Stimulated activated CD4-positive, alpha-beta T cell treated with anti-CD3 and anti-CD28 coated beads, Interleukin-4, amount 100 ng/mL, for 4 hours (primary cell): ENCODE measurements at regions not wholly inside any gene's neighbourhood (a gene's known extent, or its start where the extent isn't known, plus 50 kb on each side); places are given as distances from the start of the nearest gene placed in this dataset.

ENCODE experiments used
- DNase-seq, 2 experiments: peaks; one replicate each; pipeline ENCODE4 v3.0.0-alpha.2; 2020

DNA sequence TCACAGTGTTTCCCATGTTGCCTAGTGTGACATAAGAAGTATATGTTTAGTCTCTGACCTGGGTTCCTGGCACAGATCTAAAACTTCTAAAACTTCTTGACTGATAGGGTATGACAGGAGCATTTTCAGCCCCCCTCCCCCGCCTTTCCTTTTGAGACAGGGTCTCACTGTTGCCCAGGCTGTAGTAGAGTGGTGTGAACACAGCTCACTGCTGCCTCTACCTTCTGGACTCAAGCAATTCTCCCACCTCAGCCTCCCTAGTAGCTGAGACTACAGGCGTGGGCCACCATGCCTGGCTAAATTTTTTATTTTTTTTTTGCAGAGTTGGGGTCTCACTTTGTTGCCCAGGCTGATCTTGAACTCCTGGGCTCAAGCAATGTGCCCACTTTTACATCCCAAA is 421.1 kb upstream of the RGS6 start:
- no peak for DNase-seq

DNA sequence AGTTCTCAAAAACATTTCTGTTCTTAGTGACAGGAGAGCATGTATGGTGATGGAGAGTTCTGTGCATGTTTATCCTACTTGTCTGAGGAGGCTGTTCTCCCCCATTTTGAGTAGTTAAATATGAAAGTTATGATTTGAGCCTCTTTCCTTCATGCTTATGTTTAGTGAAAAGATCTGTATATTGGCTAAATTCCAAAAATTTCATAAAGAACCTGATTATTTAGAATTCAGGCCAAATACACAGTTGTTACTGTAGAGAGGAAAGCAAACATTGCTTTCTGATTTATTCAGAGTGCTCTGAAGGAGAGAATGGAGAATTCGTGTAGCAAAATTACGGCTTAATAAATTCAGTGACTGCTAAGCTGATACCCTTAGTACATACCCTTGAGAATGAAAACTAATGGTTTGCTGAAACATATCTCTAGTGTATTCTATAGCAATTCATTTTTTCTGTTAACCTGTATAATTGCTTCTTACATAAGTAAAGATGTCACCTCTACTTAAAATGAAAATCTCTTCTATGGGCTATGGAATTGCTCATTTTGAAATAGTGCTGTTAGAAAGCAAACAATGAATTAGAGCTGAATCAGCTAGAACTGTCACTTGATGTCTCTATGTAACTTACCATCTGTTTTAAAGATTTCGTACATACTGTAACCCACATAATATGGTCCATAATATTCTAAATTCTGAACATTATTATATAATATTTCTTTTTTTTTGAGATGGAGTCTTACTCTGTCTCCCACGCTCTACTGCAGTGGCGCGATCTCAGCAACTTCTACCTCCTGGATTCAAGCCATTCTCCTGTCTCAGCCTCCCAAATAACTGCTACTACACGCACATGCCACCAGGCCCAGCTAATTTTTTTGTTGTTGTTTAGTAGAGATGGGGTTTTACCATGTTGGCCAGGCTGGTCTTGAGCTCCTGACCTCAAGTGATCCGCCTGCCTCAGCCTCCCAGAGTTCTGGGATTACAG is 417.0 kb upstream of the RGS6 start:
- no peak for DNase-seq

- DNase-seq, result no peak
Measured at GRCh38 chr14:71521238-71522135, 410.7 kb upstream of the RGS6 start.

DNA sequence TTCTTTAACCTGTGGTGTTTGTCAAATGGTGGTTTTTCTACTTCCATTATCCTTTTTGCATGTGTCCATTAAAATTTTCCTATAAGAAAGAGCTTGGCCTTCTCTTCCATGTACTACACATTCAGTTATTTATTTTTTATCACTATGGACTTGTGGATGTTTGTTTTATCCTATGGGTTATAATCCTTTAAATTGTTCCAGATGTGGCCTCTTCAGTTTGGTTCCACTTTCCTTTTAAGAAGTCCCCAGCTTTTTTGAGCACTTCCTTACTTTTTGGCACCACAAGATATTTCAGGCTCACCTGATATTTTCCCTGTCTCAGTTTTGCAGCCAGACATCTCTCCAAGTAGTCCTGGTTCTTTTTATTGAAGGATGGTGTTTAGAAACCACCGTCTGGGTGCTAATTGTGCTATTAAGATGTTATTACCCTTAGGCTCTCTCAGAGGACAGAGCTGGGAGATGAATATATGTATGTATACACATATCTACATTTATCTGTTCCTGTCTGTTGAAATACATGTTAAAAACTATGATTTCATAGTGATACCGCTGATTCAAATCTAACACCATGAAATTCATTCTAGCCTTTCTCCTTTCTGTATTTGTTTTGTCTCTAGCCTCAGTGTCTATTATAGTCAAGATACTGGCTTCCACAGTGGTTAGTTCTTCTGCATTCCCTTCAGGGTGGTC is 408.5 kb upstream of the RGS6 start:
- DNase-seq, result no peak

GRCh38 chr14:71524320-71524982 is 407.8 kb upstream of the RGS6 start:
- no peak for DNase-seq

DNA sequence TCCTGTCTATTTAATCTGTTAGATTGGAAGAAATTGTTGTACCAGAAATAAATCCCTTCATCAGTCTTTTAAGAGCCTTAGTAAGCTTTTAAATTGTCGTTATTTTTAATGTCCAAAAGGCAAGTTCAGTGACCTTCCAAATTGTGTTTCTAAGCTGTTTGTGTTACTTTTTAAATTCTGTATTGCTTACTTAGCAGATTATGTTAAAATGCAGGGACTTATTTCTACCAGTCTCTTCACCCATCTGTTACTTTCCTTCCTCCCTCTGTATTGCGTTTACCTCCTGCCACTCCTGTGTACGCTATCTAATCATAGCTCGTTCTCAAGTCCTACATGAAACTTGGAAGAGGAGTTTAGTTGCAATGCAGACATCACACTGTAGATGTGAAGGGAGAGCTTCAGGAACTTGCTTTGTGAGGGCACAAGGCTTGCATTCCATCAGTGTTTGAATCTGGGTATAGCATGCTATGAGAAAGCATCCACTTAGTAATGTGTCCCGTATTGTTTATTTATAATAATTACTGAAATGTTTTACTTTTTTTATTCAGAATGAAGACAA is 406.5 kb upstream of the RGS6 start:
- DNase-seq, result no peak

- DNase-seq, result no peak
Measured at GRCh38 chr14:71526388-71526787, 405.8 kb upstream of the RGS6 start.

- no peak for DNase-seq
Measured at GRCh38 chr14:71527838-71528237, 404.4 kb upstream of the RGS6 start.

DNA sequence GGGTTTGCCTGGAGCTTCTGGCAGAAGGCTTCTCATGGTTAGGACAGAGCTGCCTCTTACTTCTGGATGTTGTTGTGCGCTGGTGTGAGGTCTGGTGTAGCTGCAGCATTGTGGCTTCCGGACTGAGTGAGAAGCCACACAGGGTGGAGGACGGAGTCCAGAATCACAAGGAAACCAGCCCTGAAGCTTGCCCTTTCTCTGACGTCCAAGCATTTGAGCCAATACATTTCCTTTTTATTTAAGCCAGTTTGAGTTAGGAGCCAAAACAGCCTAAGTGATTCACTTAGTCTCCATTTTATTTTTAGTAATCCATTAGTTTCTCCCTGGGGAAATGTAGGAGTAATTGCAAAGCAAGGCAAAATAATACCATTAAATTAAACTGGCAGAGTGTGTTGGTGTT is 402.4 kb upstream of the RGS6 start:
- DNase-seq, result no peak

DNA sequence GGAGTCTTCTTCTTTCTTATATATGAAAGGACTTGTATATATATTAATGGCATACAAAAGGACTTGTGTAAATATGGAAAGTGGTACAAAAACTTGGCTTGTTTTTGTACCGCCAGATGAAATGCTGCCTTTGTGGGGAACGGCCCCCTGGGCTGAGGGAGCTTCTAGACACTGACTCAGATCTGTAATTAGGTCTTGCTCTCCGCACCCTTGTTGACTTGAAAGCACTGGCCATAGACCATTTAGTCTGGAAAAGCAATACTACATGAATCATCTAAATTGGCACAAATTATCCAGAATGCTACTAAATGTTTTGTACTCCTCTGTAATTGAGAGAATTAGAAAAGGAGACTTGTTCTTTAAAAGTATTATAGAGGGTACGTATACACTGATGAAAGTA is 399.9 kb upstream of the RGS6 start:
- no peak for DNase-seq

DNA sequence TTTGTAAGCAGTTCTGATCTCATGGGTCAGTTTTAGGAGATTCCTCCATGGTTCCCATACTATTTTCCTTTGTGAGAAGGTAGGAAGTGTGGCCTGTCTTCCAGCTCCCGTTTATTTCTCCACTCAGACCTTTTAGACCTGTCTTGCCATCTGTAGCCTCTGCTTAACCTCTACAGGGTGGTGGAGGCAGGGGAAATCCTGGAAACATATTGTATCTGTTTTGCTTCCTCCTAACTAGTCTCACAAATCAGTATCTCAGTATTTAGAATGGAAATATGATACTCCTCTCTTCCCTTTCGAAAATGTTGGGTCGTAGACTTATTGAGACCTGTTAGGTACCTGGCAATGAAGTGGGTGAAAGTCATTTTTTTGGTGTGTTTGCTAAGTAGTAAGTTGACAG is 399.4 kb upstream of the RGS6 start:
- no peak for DNase-seq

DNA sequence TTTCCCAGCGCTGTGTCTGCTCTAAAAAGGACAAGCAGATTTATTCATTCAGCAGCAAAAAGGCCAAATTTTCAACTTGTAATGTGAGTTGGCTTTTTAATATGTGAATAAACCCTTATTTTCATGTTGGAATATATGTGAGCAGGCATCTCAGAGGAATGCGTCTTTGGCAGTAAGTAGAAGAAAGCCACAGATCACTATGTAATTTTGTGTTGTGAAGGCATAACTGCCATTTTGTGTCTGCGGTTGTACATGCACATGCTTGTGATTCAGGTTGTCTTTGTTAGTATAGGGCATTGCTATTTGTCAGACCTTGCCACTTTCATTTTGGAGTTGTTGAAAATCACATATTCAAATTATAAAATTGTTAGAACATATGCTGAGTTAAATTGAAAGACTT is 398.8 kb upstream of the RGS6 start:
- DNase-seq, result no peak

DNA sequence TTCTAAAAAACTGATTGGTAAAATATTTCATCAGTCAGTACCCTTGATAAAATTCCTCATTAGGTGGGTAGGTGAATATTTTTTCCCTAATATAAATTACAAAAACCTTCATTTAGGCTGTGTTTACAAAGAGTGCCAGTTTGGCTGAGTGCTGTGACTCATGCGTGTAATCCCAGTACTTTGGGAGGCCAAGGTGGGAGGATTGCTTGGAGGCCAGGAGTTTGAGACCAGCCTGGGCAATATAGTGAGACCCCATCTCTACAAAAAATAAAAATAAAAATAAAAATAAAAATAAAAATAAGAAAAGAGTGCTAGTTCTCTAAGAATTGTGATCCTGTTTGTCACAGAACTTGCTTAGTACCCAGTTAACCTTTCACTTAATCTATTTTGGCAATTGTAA is 398.4 kb upstream of the RGS6 start:
- DNase-seq, result no peak

- DNase-seq, result no peak
Measured at GRCh38 chr14:71534506-71534905, 397.7 kb upstream of the RGS6 start.

DNA sequence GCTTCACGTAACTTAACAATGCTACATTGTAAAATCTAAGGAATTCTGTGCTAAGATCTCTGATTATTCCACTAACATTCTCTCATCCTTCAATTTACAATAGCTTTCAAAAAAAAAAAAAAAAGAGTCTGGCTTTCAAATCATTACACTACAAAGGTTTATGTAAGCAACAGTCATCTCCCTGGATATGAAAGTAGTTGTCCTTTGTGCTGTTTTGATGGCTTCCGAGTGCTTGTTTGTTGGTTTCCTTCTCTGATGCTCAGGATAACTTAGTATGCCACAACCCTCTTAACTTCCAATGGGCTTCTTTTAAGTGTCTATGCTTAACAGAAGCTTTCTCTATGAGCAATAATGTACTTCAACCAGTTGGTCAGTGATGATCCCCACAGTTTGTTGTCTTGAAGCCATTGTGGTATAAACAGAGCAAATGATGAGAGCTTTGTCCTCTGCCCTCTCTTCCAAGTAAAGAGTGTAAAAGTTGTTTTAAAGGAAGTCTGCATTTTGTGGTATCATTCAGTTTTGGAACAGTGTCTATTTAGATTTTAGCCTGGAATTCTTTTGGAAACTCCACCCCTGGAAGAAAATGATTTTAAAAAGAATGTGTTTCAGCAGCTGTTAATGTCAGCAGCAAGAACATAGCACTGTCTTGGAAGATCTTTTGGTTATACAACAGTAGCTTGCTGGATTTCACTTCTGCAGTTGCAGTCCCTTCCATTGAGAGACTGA is 396.1 kb upstream of the RGS6 start:
- DNase-seq, result no peak

DNA sequence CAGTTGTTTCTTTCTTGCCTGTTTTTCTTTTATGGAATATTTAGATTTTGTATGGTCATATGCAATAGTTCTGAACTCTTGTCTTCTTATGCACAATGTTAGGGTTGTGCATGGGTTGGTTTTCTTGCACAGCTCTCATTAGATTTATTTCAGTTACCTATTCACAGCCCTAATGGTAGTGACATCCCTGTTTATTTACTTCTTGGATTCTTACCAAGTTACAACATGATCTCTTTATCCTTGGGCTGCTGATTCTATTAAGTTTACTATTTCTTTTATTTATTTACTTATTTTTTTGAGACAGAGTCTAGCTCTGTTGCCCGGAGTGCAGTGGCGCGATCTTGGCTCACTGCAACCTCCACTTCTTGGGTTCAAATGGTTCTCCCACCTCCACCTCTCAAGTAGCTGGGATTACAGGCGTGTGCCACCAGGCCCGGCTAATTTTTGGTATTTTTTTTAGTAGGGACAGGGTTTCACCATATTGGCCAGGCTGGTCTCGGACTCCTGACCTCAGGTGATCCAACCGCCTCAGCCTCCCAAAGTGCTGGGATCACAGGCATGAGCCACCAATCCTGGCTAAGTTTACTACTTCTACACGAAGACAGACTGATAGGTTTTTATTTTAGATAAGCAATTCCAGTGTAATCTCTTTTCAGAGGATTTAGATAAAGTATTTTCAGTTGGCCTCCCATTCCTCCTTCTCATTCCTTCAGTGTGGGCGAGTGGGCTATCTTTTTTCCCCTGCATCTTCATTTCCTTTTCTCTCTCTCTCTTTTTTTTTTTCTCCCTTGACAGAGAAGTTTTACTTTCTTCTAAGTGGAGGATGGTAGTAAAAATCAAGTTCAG is 395.1 kb upstream of the RGS6 start:
- DNase-seq, result no peak

DNA sequence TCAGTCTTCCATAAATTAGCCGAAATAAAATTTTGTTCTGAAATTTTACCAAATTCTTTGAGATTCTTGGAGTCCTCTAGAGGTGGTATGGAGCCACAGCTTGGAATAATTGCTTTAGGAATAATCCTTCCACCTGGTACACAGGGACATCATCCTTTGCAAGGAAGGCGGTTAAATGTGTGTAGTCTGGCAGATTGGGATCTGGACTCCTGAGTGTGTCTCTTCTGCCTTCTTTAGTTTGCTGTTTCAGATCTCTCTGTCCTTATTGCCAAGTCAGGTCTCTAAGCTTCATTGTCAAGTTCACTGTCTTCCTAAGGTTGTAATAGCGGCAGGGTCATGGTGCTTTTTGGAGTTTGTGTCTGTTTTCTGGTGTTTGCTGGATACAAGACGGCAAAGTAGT is 393.9 kb upstream of the RGS6 start:
- DNase-seq, result no peak

DNA sequence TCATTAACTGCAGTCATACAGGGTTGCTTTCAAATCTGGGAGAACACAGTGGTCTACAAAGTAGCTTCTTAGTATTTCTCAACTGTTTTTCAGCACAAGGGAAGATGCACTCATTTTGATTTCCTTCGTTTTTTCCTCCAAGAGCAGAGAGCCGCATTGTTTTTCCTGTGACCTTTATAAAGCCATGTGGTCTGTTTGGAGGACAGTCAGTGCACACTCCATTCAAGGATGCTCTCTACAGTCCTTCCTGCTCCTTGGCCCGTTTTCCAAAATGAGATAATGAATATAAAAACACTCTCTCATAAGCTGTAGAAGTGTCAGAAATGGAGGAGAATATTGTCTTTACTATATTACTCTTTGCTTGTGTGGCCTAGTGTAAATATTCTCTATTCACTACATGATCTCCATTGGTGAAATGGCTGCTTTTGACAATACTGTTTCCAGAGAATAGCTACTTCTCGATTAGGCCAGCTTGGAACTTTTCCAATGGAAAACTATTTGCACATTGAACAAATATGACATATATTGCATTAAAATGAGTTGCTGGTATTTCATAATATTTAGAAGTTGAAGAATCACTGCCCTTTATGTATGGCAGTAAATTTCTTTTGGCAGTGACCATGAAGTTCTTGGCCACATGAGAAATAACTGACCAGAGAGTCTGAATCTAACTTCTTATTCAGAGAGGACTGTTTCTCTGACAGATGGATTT is 393.1 kb upstream of the RGS6 start:
- DNase-seq, result no peak

DNA sequence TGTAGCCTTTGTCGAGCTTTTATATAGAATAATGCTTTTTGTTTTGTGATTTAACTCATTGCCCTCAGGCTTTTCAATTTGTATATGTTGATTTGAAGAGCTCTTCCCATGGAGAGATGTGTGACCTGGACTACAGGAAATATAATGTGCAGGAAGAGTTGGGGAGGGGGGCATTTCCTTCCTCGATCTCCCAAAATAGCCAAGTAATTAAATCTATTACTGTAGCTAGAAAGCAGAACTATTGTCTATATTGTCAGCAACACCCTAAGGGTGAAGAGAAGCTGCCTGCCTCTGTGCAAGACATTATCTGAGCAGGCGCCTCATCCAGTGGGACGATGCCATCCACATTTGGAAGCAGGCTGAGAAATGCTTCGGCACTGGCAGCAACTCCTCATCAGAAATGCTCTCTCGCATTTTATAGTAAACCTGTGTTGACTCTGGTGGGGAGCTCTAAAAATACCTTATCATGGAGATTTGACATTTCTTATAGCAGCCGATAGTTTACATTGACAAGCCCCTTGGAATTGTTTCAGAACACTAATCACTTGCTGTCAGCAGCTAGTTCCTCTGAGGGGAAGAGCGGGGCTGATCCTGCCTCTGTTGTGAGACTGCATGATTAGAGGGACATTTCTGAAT is 392.5 kb upstream of the RGS6 start:
- DNase-seq, result no peak

DNA sequence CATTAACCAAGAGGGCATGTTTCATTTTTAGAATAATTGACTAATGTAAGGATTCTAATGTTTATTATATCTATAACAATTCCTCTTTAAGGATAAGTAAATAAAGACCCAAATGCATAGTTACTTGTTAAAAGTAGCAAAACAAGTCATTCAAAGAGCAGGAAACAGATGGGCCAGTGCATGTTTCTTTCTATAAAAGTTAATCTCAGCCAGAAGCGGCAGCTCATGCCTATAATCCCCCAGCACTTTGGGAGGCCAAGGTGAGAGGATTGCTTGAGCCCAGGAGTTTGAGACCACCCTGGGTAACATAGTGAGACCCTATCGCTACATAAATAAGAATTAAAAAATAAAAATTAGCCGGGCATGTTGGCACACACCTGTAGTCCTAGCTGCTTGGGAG is 391.0 kb upstream of the RGS6 start:
- DNase-seq, result no peak
